Keratinocyte (primary cell): ENCODE measurements at regions not wholly inside any gene's neighbourhood (a gene's known extent, or its start where the extent isn't known, plus 50 kb on each side); places are given as distances from the start of the nearest gene placed in this dataset.

Experiments used
- CTCF ChIP-seq, 3 experiments: IDR thresholded peaks in 1 of 3; conservative IDR thresholded peaks in 1 of 3; optimal IDR thresholded peaks in 1 of 3; 2 replicates in 2 of 3; 3 replicates in 1 of 3; pipeline versions ENCODE3 to v1.5.1; 2011; ENCODE audit warnings: low read length in 3 of 3, mild to moderate bottlenecking in 3 of 3, moderate library complexity in 2 of 3, control low read depth in 1 of 3, inconsistent platforms in 1 of 3; ENCODE audit not compliant: insufficient read depth in 2 of 3; ENCODE audit errors: extremely low read depth in 1 of 3
- EZH2 ChIP-seq: IDR thresholded peaks from one replicate; pipeline ENCODE4 v1.6.1; 2012; ENCODE audit warnings: inconsistent platforms, mild to moderate bottlenecking, low read length, moderate library complexity

- TF ChIP-seq CTCF (optimal IDR thresholded peaks at IDR 0.05 in 1 of 3, IDR thresholded peaks at IDR 0.05 in 1 of 3, conservative IDR thresholded peaks at IDR 0.05 in 1 of 3; ENCODE audit: extremely low read depth in 1 of 3, insufficient read depth in 2 of 3, low read length in 3 of 3) (no peak), EZH2 (no peak)
Observed at GRCh38 chr12:105626653-105627052, 296.2 kb downstream of the C12orf75 start.
